ENCODE measurements at regions not wholly inside any gene's neighbourhood (a gene's known extent, or its start where the extent isn't known, plus 50 kb on each side); places are given as distances from the start of the nearest gene placed in this dataset.

DNA sequence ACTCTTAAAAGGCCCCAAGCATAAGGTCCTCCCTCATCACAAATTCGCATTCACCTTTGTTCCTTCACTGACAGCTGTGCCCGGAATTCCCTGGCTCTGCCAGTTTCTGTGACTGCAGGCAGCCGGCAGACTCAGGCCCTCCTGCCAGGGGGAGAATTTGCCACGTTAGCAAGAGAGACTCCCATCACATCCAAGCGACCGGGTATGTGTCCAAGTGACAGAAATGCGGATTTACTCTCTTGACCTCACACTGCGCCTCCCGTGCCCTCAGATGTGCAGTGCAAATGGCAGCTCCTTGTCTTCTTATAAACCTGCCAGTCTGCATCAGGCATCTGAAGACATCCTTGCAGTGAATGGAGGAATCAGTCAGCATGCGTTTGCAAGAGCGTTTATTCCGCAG, 187.1 kb upstream of the WWC1 start:
- no peak for DNase-seq (ENCODE audit: low spot score)
- TF ChIP-seq, protein P1, sequence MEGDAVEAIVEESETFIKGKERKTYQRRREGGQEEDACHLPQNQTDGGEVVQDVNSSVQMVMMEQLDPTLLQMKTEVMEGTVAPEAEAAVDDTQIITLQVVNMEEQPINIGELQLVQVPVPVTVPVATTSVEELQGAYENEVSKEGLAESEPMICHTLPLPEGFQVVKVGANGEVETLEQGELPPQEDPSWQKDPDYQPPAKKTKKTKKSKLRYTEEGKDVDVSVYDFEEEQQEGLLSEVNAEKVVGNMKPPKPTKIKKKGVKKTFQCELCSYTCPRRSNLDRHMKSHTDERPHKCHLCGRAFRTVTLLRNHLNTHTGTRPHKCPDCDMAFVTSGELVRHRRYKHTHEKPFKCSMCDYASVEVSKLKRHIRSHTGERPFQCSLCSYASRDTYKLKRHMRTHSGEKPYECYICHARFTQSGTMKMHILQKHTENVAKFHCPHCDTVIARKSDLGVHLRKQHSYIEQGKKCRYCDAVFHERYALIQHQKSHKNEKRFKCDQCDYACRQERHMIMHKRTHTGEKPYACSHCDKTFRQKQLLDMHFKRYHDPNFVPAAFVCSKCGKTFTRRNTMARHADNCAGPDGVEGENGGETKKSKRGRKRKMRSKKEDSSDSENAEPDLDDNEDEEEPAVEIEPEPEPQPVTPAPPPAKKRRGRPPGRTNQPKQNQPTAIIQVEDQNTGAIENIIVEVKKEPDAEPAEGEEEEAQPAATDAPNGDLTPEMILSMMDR (IDR thresholded peaks at IDR 0.05; ENCODE audit: extremely low read depth, missing control alignments), result no peak

DNA sequence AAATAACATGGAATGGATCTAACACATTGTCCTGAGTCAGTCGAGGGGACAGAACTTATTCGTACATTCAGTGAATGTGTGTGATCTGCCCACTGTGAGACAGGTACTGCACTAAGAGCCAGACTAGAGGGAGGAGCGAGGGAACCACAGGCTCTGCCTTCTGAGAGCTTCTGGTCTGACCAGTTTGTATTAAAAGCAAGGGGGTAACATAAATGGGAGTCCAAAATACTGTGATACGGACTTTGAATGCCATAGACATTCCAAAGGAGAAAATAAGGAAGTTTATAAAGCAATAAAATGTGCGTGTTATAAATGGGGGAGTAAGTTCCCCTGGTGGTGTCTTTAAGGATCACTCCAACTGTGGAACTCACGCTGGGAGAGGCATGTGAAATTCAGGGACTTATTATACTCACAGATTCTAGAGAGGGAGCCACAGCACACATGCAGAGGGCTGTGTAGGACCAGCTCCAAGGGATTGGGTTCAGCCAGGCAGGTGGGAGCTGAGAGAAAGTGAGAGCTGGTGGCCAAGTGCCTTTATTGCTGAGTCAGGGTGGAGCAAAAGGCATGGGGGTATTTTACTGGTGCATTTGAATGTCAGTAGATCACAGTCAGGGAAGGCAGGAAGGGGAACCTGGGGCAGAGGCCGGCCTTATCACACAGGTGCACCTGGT, 186.5 kb upstream of the WWC1 start:
- TF ChIP-seq, protein P1 (IDR thresholded peaks at IDR 0.05; ENCODE audit: extremely low read depth, missing control alignments), result no peak
- DNase-seq (ENCODE audit: low spot score), result no peak

DNA sequence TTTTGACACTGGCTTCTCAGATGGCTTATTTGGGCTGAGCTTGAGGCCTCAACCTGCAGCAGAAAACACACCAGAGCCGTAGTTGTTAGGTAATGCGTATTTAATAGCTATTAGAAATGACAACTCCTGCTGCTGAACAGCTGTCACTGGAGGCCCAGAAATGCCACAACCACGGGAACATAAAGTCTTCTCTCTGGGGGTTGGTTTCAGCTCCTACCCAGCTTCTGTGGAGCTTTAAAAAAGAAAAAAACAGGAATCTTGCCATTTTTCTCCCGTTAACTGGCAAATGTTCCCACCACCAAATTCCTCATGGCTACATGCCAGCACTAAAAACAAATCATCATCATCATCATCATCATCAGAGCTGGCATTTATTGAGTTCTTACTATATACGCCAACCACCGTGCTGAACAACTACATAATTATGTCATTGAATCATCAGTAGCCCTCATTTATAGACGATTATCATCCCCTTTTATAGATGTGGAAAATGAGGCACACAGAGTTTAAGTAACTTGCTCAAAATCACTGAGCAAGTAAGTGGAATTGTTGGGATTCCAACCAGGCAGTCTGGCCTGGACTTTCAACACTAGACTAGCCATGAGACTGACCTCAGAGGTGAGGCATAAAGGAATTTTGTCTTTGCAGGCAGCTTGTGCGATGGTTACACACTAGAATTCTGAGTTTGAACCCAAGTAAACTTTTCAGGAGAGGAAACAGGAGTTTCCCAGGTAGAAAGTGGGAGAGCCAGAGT, 185.3 kb upstream of the WWC1 start:
- no peak for DNase-seq (ENCODE audit: low spot score)
- TF ChIP-seq, protein P1 (IDR thresholded peaks at IDR 0.05; ENCODE audit: extremely low read depth, missing control alignments), result no peak

DNA sequence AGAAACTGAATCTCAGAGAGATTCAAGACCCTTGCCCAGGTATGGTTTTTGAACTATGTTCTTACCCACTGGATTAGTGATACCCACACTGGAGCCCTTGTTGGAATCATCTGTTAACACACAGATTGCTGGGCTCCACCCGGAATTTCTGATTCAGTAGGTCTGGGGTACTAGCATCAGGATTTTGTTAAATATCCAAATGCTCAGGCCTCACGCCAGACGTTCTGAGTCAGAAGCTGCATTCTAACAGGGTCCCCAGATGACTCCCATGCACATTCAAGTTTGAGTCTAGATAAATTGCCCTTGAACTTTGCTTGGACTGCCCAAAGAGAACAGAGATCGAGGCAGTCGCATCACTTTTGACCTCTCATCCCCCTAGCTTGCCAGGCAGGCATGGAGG, 182.0 kb upstream of the WWC1 start:
- TF ChIP-seq, protein P1 (IDR thresholded peaks at IDR 0.05; ENCODE audit: extremely low read depth, missing control alignments), result no peak
- no peak for DNase-seq (ENCODE audit: low spot score)

DNA sequence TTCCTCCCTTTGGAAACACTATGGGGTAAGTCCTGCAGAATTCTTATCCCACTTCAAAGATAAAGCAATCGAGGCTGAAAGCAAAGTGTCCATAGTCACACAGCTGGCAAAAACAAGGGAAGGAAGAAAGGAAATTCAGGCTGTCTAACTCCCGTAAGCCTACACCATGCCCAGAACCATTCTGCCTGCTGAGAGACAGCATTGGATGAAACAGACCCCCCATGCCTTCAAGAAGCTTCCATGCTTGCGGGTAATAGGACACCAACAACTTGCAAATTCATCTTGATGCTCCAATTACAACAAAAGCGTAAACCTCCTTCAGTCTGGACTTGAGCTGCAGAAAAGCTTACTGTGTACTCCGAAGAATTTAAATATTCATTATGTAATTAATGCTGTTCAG, 181.1 kb upstream of the WWC1 start:
- TF ChIP-seq, protein P1 (IDR thresholded peaks at IDR 0.05; ENCODE audit: extremely low read depth, missing control alignments), result no peak
- no peak for DNase-seq (ENCODE audit: low spot score)

DNA sequence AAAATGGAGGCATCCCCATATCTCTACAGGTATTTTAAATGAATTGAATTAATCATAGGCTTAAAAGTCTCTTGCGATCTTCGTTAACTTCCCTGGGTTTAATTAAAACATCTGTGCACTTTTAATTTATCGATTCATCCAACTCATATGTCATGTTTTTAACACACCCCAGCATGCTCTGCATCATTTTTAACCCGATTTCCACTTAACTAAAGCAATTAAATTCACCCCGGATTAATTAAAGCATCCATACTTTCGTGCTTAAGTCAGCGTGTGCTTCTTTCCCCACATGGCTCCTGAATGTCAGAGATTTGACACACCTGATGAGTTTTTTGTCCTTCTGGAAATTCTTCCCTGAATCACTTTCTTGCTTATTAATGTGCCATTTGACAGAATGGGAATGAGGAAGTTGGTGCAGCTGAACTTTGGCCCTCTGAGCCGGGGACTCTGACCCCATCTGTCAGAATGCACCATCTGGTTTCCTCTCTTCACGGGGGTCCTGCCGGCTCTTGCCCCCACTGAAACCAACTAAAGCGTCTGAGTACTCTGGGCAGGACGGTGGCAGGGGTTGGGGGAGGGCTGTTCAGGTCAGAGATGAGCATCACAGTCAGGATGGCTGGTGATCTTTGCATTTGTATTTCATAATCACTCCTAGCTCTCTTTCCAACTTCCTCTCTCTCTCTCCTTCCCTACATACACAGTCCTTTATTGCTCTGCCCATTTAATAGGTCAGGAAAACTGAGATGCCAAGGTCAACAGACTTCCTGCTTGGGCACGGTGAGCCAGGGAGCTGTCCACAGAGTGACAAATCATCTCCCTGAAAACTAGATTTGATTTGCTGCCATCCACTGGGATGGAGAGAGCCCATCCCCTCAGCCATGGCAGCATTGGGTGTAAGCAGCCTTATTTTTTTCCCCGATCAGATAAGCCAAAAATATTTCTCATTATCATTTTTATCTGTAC, 180.3 kb upstream of the WWC1 start:
- no peak for DNase-seq (ENCODE audit: low spot score)
- TF ChIP-seq, protein P1 (IDR thresholded peaks at IDR 0.05; ENCODE audit: extremely low read depth, missing control alignments), result no peak
